ENCODE measurements at regions not wholly inside any gene's neighbourhood (a gene's known extent, or its start where the extent isn't known, plus 50 kb on each side); places are given as distances from the start of the nearest gene placed in this dataset.
A peak's percentile ranks its signal among the peaks of the same experiment; 100 is the strongest.

- DNase-seq: peak; percentile 53
Observed at GRCh38 chr11:43576320-43576802, 104.2 kb upstream of the HSD17B12 start.

GRCh38 chr11:43576803-43577521 lies 103.6 kb upstream of the HSD17B12 start:
- DNase-seq: no peak

GRCh38 chr11:43577566-43578264 lies 102.8 kb upstream of the HSD17B12 start:
- no peak for DNase-seq

GRCh38 chr11:43578346-43579170 lies 102.0 kb upstream of the HSD17B12 start:
- DNase-seq: no peak

GRCh38 chr11:43579171-43579918 lies 101.2 kb upstream of the HSD17B12 start:
- DNase-seq: no peak

GRCh38 chr11:43579919-43580276 lies 100.6 kb upstream of the HSD17B12 start:
- no peak for DNase-seq

- no peak for DNase-seq
Observed at GRCh38 chr11:43580735-43581369, 99.7 kb upstream of the HSD17B12 start.

GRCh38 chr11:43581370-43582023 lies 99.0 kb upstream of the HSD17B12 start:
- no peak for DNase-seq

GRCh38 chr11:43582024-43582862 lies 98.3 kb upstream of the HSD17B12 start:
- DNase-seq: no peak

GRCh38 chr11:43582863-43583462 lies 97.6 kb upstream of the HSD17B12 start:
- no peak for DNase-seq

GRCh38 chr11:43583548-43583947 lies 97.0 kb upstream of the HSD17B12 start:
- no peak for DNase-seq

- no peak for DNase-seq
Observed at GRCh38 chr11:43585877-43586608, 94.5 kb upstream of the HSD17B12 start.

GRCh38 chr11:43589601-43590250 lies 90.8 kb upstream of the HSD17B12 start:
- no peak for DNase-seq

- no peak for DNase-seq
Observed at GRCh38 chr11:43601511-43601910, 79.0 kb upstream of the HSD17B12 start.

- DNase-seq: peak; percentile 17
Observed at GRCh38 chr11:43602670-43603069, 77.9 kb upstream of the HSD17B12 start.

- DNase-seq: no peak
Observed at GRCh38 chr11:43614214-43614613, 66.3 kb upstream of the HSD17B12 start.

- no peak for DNase-seq
Observed at GRCh38 chr11:43619863-43620505, 60.6 kb upstream of the HSD17B12 start.

GRCh38 chr11:43626798-43627197 lies 53.7 kb upstream of the HSD17B12 start:
- no peak for DNase-seq

All from inflammatory macrophage treated with lipopolysaccharide for 4 hours (primary cell).